ENCODE measurements at regions not wholly inside any gene's neighbourhood (a gene's known extent, or its start where the extent isn't known, plus 50 kb on each side); places are given as distances from the start of the nearest gene placed in this dataset.

DNA sequence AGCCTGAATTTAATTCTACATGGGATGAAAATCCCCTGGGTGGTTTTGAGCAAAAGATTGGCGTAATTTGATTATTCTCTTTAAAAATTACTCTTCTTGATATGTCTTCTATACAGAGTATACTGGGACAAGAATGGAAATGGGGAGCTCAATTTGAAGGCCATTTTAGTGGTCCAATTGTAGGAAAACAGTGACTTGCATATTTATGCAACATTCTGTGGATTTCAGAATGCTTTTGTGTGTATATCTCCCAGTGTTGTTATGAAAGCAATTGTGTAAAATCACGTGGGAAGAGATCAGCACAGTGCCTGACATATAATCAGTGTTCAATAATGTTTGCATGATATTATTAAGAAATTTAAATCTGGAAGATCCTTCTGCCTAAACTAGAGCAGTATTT, 575.9 kb upstream of the PBX1 start:
- no peak for TF ChIP-seq LARP7 (IDR thresholded peaks at IDR 0.05)
- no peak for TF ChIP-seq MEIS2 (IDR thresholded peaks at IDR 0.05; ENCODE audit: partially characterized antibody)
- TF ChIP-seq TAL1 (IDR thresholded peaks at IDR 0.05): no peak
- TF ChIP-seq ZNF175 (CRISPR knock-in tag; IDR thresholded peaks at IDR 0.05; ENCODE audit: low read depth): no peak
- TF ChIP-seq, protein P1, sequence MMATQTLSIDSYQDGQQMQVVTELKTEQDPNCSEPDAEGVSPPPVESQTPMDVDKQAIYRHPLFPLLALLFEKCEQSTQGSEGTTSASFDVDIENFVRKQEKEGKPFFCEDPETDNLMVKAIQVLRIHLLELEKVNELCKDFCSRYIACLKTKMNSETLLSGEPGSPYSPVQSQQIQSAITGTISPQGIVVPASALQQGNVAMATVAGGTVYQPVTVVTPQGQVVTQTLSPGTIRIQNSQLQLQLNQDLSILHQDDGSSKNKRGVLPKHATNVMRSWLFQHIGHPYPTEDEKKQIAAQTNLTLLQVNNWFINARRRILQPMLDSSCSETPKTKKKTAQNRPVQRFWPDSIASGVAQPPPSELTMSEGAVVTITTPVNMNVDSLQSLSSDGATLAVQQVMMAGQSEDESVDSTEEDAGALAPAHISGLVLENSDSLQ (IDR thresholded peaks at IDR 0.05): no peak
- no peak for TF ChIP-seq POLR2AphosphoS5 (IDR thresholded peaks at IDR 0.05; ENCODE audit: control insufficient read depth, insufficient read depth, low read depth, low read length)
- no peak for TF ChIP-seq BACH1 (tag; IDR thresholded peaks at IDR 0.05)
- TF ChIP-seq MIER1 (IDR thresholded peaks at IDR 0.05; ENCODE audit: low read depth): no peak
- TF ChIP-seq HNRNPK (IDR thresholded peaks at IDR 0.05; ENCODE audit: low read depth, low read length, poor library complexity, severe bottlenecking): no peak
- TF ChIP-seq ZNF696 (CRISPR knock-in tag; conservative IDR thresholded peaks at IDR 0.05): no peak
- no peaks in the 10 kb centered on the region for H3K9me3 ChIP-seq (replicated peaks; ENCODE audit: control insufficient read depth, insufficient read depth, low read depth, low read length)
- DNase-seq (ENCODE audit: extremely low read depth in 1 of 4, low spot score in 3 of 4): no peak
- BruUV-seq (replicated peaks): no TSS peak
- H3K27ac ChIP-seq (ENCODE audit: extremely low read depth, low read depth, low read length): no peak overlapping the region
- H3K79me2 ChIP-seq (ENCODE audit: control insufficient read depth, insufficient read depth, low read length): no peaks in the 10 kb centered on the region
- no peaks in the 10 kb centered on the region for H3K27me3 ChIP-seq (ENCODE audit: control insufficient read depth in 2 of 2, insufficient read depth in 2 of 2, low read length in 2 of 2)
- POLR2A ChIA-PET: interaction anchor here (0.5 kb wide), 1 partner anchor 84 kb away, joined by 3 read pairs; no protein-coding TSS in a partner anchor
- no peak for FAIRE-seq
- no peak for ATAC-seq
- intact Hi-C loops (cut with micrococcal nuclease) (no loop called here), in situ Hi-C loops (cut with MboI) (no loop called here)
- no peaks in the 10 kb centered on the region for H3K9me1 ChIP-seq (ENCODE audit: control insufficient read depth, insufficient read depth, low read length)
- no peak overlapping the region for H3K4me3 ChIP-seq
- 0% methylated on average over 2 of the region's 2 CpGs for WGBS (ENCODE audit: insufficient coverage, low coverage, missing lambda C conversion rate)
- no peak overlapping the region for H3K9ac ChIP-seq (ENCODE audit: insufficient read depth in 1 of 2, low read depth in 2 of 2, low read length in 2 of 2)
- CTCF ChIA-PET (ENCODE audit: low intra/inter-chr PET ratio): no interaction called here
- no peaks in the 10 kb centered on the region for H4K20me1 ChIP-seq (replicated peaks; ENCODE audit: control insufficient read depth, insufficient read depth, low read length)
- no peaks in the 10 kb centered on the region for H3K4me1 ChIP-seq (replicated peaks in 1 of 2; ENCODE audit: control insufficient read depth in 2 of 2, insufficient read depth in 2 of 2, low read length in 2 of 2)
- H2AFZ ChIP-seq (ENCODE audit: low read depth, low read length): no peak overlapping the region
- H3K4me2 ChIP-seq (ENCODE audit: insufficient read depth, low read length): no peak overlapping the region
- no peaks in the 10 kb centered on the region for H3K36me3 ChIP-seq (ENCODE audit: control insufficient read depth, insufficient read depth, low read length)

All from K562 (cell line).